HG02678 (cell line): ENCODE measurements at regions not wholly inside any gene's neighbourhood (a gene's known extent, or its start where the extent isn't known, plus 50 kb on each side); places are given as distances from the start of the nearest gene placed in this dataset.
A peak's percentile ranks its signal among the peaks of the same experiment; 100 is the strongest.

ENCODE experiments used
- ATAC-seq: cut with Tn5 transposase; IDR thresholded peaks from one replicate; pipeline ENCODE4 v1.9.1; 2021; ENCODE audit warnings: mild to moderate bottlenecking, moderate library complexity; ENCODE audit not compliant: unreplicated experiment

- no peak for ATAC-seq
These were observed 502.2 kb downstream of the MAFB start for GRCh38 chr20:40186826-40187225.

GRCh38 chr20:40181676-40182075, 507.4 kb downstream of the MAFB start:
- no peak for ATAC-seq

- ATAC-seq: no peak
These were observed 512.8 kb downstream of the MAFB start for GRCh38 chr20:40176098-40176841.

GRCh38 chr20:40175296-40175695, 513.7 kb downstream of the MAFB start:
- no peak for ATAC-seq

- no peak for ATAC-seq
These were observed 515.2 kb downstream of the MAFB start for GRCh38 chr20:40173872-40174271.

- ATAC-seq: no peak
These were observed 519.9 kb downstream of the MAFB start for GRCh38 chr20:40168981-40169620.

GRCh38 chr20:40161391-40161790, 527.6 kb downstream of the MAFB start:
- ATAC-seq: no peak

- ATAC-seq: no peak
These were observed 528.9 kb downstream of the MAFB start for GRCh38 chr20:40160097-40160550.

GRCh38 chr20:40159276-40159675, 529.8 kb downstream of the MAFB start:
- ATAC-seq: no peak

- peak; percentile 93 for ATAC-seq
These were observed 532.3 kb downstream of the MAFB start for GRCh38 chr20:40156600-40157317.

GRCh38 chr20:40154514-40154913, 534.5 kb downstream of the MAFB start:
- ATAC-seq: no peak

GRCh38 chr20:40148886-40149285, 540.1 kb downstream of the MAFB start:
- ATAC-seq: no peak

GRCh38 chr20:40146071-40146470, 543.0 kb downstream of the MAFB start:
- no peak for ATAC-seq

- ATAC-seq: no peak
These were observed 544.5 kb downstream of the MAFB start for GRCh38 chr20:40144581-40144980.

GRCh38 chr20:40134176-40134575, 554.9 kb downstream of the MAFB start:
- no peak for ATAC-seq

GRCh38 chr20:40120827-40121226, 568.2 kb downstream of the MAFB start:
- ATAC-seq: no peak

GRCh38 chr20:40111282-40111681, 577.8 kb downstream of the MAFB start:
- no peak for ATAC-seq

GRCh38 chr20:40110311-40110831, 578.7 kb downstream of the MAFB start:
- ATAC-seq: no peak

GRCh38 chr20:40109136-40109535, 579.9 kb downstream of the MAFB start:
- no peak for ATAC-seq

GRCh38 chr20:40108321-40108720, 580.7 kb downstream of the MAFB start:
- no peak for ATAC-seq

- ATAC-seq: no peak
These were observed 584.1 kb downstream of the MAFB start for GRCh38 chr20:40104959-40105358.

GRCh38 chr20:40103420-40103819, 585.6 kb downstream of the MAFB start:
- ATAC-seq: no peak
